CD4-positive, alpha-beta T cell (primary cell): ENCODE measurements at regions not wholly inside any gene's neighbourhood (a gene's known extent, or its start where the extent isn't known, plus 50 kb on each side); places are given as distances from the start of the nearest gene placed in this dataset.

ENCODE experiments used
- ATAC-seq: fragments of 200-7000 bp; cut with Tn5 transposase; one replicate; pipeline ENCODE4 v1.10.0; 2022; ENCODE audit warnings: mild to moderate bottlenecking; ENCODE audit not compliant: poor library complexity
- CTCF ChIA-PET: fragments of 350-600 bp; sonication (Branson Sonifier 250); formaldehyde crosslinking; loops from one replicate; lab custom pipeline; 2021; ENCODE audit warnings: antibody characterized with exemption, inconsistent platforms; lab: Charles Lee
- POLR2A ChIA-PET: fragments of 350-600 bp; sonication (Branson Sonifier 250); formaldehyde crosslinking; loops from one replicate; lab custom pipeline; 2021; ENCODE audit warnings: antibody characterized with exemption, inconsistent platforms; lab: Charles Lee
- DNase-seq, 14 experiments: peaks; one replicate each; pipeline ENCODE4 v3.0.0-alpha.2; 2013 to 2020; ENCODE audit warnings: mixed read lengths in 2 of 14
- H3K27ac ChIP-seq, 2 donors: one replicate each; pipeline versions ENCODE4 v1.5.1 to v1.7.0; 2013; ENCODE audit warnings: low read length in 2 of 2, low read depth in 1 of 2, mild to moderate bottlenecking in 1 of 2
- H3K27me3 ChIP-seq, 2 experiments: 1 replicate in 1 of 2; 2 replicates in 1 of 2; pipeline versions ENCODE4 v1.6.1 to v1.7.0; 2013; ENCODE audit warnings: low read length in 2 of 2, control low read depth in 1 of 2, mild to moderate bottlenecking in 1 of 2, moderate library complexity in 1 of 2; ENCODE audit not compliant: insufficient read depth in 2 of 2, control insufficient read depth in 1 of 2
- H3K36me3 ChIP-seq: one replicate; pipeline ENCODE4 v1.6.1; 2013; ENCODE audit warnings: low read length, control low read depth; ENCODE audit not compliant: insufficient read depth
- H3K4me1 ChIP-seq: one replicate; pipeline ENCODE4 v1.6.1; 2013; ENCODE audit warnings: low read length, control low read depth; ENCODE audit not compliant: insufficient read depth
- H3K4me3 ChIP-seq: one replicate; pipeline ENCODE4 v1.5.1; 2013; ENCODE audit warnings: mild to moderate bottlenecking, low read length, moderate library complexity
- H3K9me3 ChIP-seq, 2 experiments: 1 replicate in 1 of 2; 2 replicates in 1 of 2; pipeline versions ENCODE4 v1.6.1 to v1.7.0; 2013; ENCODE audit warnings: low read length in 2 of 2, mild to moderate bottlenecking in 2 of 2, control low read depth in 1 of 2, moderate library complexity in 1 of 2; ENCODE audit not compliant: control insufficient read depth in 1 of 2, insufficient read depth in 1 of 2
- H3K27ac Mint-ChIP-seq: one replicate; pipeline ENCODE4 v1.8.0; 2020; ENCODE audit warnings: mixed read lengths
- H3K27me3 Mint-ChIP-seq: one replicate; pipeline ENCODE4 v1.8.0; 2021; ENCODE audit warnings: mixed read lengths
- H3K36me3 Mint-ChIP-seq: one replicate; pipeline ENCODE4 v1.8.0; 2021; ENCODE audit warnings: low read depth, mixed read lengths
- H3K4me1 Mint-ChIP-seq: one replicate; pipeline ENCODE4 v1.8.0; 2021; ENCODE audit warnings: low read depth, mixed read lengths
- H3K4me3 Mint-ChIP-seq: one replicate; pipeline ENCODE4 v1.8.0; 2020; ENCODE audit warnings: mild to moderate bottlenecking, mixed read lengths
- H3K9me3 Mint-ChIP-seq: one replicate; pipeline ENCODE4 v1.8.0; 2020; ENCODE audit warnings: mixed read lengths
- intact Hi-C, 2 experiments: fragments of 100-400 bp; cut with DNase I in 1 of 2; cut with micrococcal nuclease in 1 of 2; formaldehyde crosslinking; loops; one replicate each; pipeline versions ENCODE4 v1.15.1 to v1.9.0; 2023 to 2025; cut with DNase I, micrococcal nuclease
- TF ChIP-seq, protein P1 (sequence below): fragments of 200-600 bp; IDR thresholded peaks from one replicate; pipeline ENCODE4 v1.8.0; 2022; ENCODE audit warnings: antibody characterized with exemption, mild to moderate bottlenecking

DNA sequence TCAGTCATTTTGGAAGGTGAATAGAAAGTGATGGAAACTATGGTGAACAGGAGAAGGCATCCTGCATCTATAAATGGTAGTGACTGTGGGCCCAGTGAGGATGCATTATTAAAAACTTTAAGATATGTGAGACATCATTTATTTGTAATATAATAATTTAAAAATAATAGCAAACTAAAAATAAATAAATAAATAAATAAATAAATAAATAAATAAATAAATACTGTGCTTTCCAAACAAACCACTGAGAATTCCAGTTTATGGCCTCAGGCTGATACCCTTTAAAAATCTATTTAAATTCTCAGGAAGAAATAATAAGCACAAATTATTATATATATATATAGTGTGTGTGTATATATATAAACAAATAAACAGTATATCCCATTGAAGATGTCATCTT, 248.0 kb upstream of the DCAF8L1 start:
- no peaks in the 10 kb centered on the region for H3K4me1 Mint-ChIP-seq
- no peaks in the 10 kb centered on the region for H3K27me3 ChIP-seq
- H3K4me3 ChIP-seq: no peak overlapping the region
- no peak overlapping the region for H3K27ac Mint-ChIP-seq
- no peak overlapping the region for H3K27ac ChIP-seq
- CTCF ChIA-PET: no interaction called here
- no peaks in the 10 kb centered on the region for H3K9me3 ChIP-seq
- DNase-seq: no peak
- H3K4me1 ChIP-seq: no peaks in the 10 kb centered on the region
- H3K27me3 Mint-ChIP-seq: no peaks in the 10 kb centered on the region
- no peak overlapping the region for H3K4me3 Mint-ChIP-seq
- TF ChIP-seq, protein P1, sequence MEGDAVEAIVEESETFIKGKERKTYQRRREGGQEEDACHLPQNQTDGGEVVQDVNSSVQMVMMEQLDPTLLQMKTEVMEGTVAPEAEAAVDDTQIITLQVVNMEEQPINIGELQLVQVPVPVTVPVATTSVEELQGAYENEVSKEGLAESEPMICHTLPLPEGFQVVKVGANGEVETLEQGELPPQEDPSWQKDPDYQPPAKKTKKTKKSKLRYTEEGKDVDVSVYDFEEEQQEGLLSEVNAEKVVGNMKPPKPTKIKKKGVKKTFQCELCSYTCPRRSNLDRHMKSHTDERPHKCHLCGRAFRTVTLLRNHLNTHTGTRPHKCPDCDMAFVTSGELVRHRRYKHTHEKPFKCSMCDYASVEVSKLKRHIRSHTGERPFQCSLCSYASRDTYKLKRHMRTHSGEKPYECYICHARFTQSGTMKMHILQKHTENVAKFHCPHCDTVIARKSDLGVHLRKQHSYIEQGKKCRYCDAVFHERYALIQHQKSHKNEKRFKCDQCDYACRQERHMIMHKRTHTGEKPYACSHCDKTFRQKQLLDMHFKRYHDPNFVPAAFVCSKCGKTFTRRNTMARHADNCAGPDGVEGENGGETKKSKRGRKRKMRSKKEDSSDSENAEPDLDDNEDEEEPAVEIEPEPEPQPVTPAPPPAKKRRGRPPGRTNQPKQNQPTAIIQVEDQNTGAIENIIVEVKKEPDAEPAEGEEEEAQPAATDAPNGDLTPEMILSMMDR: no peak
- H3K36me3 ChIP-seq: no peaks in the 10 kb centered on the region
- ATAC-seq: no peak
- intact Hi-C loops: no loop called here
- POLR2A ChIA-PET: no interaction called here
- no peaks in the 10 kb centered on the region for H3K36me3 Mint-ChIP-seq
- H3K9me3 Mint-ChIP-seq: peaks cover 3% of the 10 kb centered on the region

DNA sequence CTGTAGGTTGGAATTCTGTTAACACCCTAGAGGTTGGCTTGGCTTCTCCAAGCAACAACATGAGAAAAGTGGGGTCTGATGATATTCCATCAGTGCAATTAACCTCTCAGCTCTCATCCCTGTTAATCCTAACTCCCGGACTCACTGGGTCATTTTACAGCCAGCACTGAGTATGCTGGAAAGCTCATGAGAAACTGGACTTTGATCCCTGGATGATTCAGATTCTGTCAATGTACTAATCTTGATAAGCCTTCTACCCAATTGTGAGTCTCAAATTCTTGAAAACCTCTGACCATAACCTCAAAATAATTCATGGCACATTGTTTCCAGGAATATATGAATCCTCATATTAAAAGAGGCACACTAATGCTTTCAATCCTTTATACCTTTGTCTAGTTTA, 244.3 kb upstream of the DCAF8L1 start:
- intact Hi-C loops: no loop called here
- H3K9me3 ChIP-seq: no peaks in the 10 kb centered on the region
- no peaks in the 10 kb centered on the region for H3K36me3 ChIP-seq
- Mint-ChIP-seq H3K9me3 (peaks cover 3% of the 10 kb centered on the region), H3K4me1 (no peaks in the 10 kb centered on the region), H3K4me3 (no peak overlapping the region), H3K27me3 (no peaks in the 10 kb centered on the region), H3K27ac (no peak overlapping the region), H3K36me3 (no peaks in the 10 kb centered on the region)
- no peaks in the 10 kb centered on the region for H3K27me3 ChIP-seq
- no peak overlapping the region for H3K27ac ChIP-seq
- H3K4me3 ChIP-seq: no peak overlapping the region
- ChIA-PET POLR2A (no interaction called here), CTCF (no interaction called here)
- H3K4me1 ChIP-seq: no peaks in the 10 kb centered on the region
- DNase-seq (no peak), ATAC-seq (no peak)
- TF ChIP-seq, protein P1: no peak

DNA sequence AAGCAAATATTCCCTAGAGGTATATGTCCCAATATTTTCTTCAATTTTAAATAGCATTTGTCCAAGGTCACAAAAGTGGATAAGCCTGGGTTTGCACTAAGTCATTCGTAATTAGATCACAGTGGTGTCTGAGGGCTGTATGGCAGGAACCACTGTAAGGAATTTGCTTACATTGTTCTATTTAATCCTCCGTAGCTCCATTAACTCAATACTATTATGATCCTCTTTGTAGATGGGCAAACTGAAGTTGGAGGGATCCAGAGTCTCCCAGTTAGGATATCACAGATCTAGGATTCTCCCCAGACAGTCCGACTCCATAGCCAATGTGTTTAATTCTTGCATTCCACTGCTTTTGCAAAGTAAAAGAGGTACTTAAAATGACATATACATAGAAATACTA, 242.7 kb upstream of the DCAF8L1 start:
- POLR2A ChIA-PET: no interaction called here

More for the DNA sequence above, 242.7 kb upstream of the DCAF8L1 start:
- Mint-ChIP-seq H3K36me3 (no peaks in the 10 kb centered on the region), H3K27me3 (no peaks in the 10 kb centered on the region), H3K27ac (no peak overlapping the region), H3K4me3 (no peak overlapping the region), H3K4me1 (no peaks in the 10 kb centered on the region), H3K9me3 (peaks cover 3% of the 10 kb centered on the region)
- H3K4me3 ChIP-seq: no peak overlapping the region
- no peaks in the 10 kb centered on the region for H3K36me3 ChIP-seq
- H3K27me3 ChIP-seq: no peaks in the 10 kb centered on the region
- no peak overlapping the region for H3K27ac ChIP-seq
- no peak for ATAC-seq
- TF ChIP-seq, protein P1: no peak
- H3K4me1 ChIP-seq: no peaks in the 10 kb centered on the region
- intact Hi-C loops: no loop called here
- no peak for DNase-seq
- H3K9me3 ChIP-seq: no peaks in the 10 kb centered on the region
- CTCF ChIA-PET: no interaction called here
